HepG2 (cell line): ENCODE measurements at regions not wholly inside any gene's neighbourhood (a gene's known extent, or its start where the extent isn't known, plus 50 kb on each side); places are given as distances from the start of the nearest gene placed in this dataset.

Experiments
- ATF3 ChIP-seq: sonication (generic); formaldehyde crosslinking; IDR thresholded peaks from 2 replicates; pipeline ENCODE4 v1.4.0; 2020; ENCODE audit warnings: missing genetic modification reagents
- CTCF ChIP-seq: sonication (generic); formaldehyde crosslinking; IDR thresholded peaks from 2 replicates; pipeline ENCODE4 v1.5.0; 2020; ENCODE audit warnings: mild to moderate bottlenecking, missing genetic modification reagents, moderate library complexity
- ETV5 ChIP-seq: IDR thresholded peaks from 2 replicates; pipeline ENCODE4 v1.6.1; 2018; ENCODE audit warnings: missing biosample characterization, missing genetic modification reagents, inconsistent platforms, borderline replicate concordance
- EZH2 ChIP-seq: conservative IDR thresholded peaks from 2 replicates; pipeline ENCODE4 v1.6.1; 2012; ENCODE audit warnings: mild to moderate bottlenecking, low read depth, low read length, moderate library complexity
- KDM1A ChIP-seq: IDR thresholded peaks from 2 replicates; pipeline ENCODE4 v1.6.1; 2016; ENCODE audit warnings: missing compliant biosample characterization
- PATZ1 ChIP-seq: sonication (generic); formaldehyde crosslinking; IDR thresholded peaks from 2 replicates; pipeline ENCODE4 v1.4.0; 2020; ENCODE audit warnings: missing genetic modification reagents
- POLR2AphosphoS5 ChIP-seq: IDR thresholded peaks from 2 replicates; pipeline ENCODE4 v1.6.1; 2012; ENCODE audit warnings: low read depth, low read length
- ZFP62 ChIP-seq: sonication (generic); formaldehyde crosslinking; IDR thresholded peaks from 2 replicates; pipeline ENCODE4 v1.4.0; 2020; ENCODE audit warnings: missing genetic modification reagents
- TF ChIP-seq, protein P1 (sequence below): sonication (generic); formaldehyde crosslinking; IDR thresholded peaks from 2 replicates; pipeline ENCODE4 v1.5.0; 2020; ENCODE audit warnings: missing genetic modification reagents, mild to moderate bottlenecking, borderline replicate concordance

- TF ChIP-seq POLR2AphosphoS5, result no peak
- no peak for TF ChIP-seq EZH2
- TF ChIP-seq, protein P1, sequence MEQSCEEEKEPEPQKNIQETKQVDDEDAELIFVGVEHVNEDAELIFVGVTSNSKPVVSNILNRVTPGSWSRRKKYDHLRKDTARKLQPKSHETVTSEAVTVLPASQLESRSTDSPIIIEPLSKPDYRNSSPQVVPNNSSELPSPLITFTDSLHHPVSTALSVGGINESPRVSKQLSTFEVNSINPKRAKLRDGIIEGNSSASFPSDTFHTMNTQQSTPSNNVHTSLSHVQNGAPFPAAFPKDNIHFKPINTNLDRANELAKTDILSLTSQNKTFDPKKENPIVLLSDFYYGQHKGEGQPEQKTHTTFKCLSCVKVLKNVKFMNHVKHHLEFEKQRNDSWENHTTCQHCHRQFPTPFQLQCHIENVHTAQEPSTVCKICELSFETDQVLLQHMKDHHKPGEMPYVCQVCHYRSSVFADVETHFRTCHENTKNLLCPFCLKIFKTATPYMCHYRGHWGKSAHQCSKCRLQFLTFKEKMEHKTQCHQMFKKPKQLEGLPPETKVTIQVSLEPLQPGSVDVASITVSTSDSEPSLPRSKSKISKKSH (CRISPR knock-in tag), result no peak
- TF ChIP-seq ATF3 (CRISPR knock-in tag), result no peak
- TF ChIP-seq CTCF (CRISPR knock-in tag), result no peak
- TF ChIP-seq ZFP62 (CRISPR knock-in tag), result no peak
- TF ChIP-seq KDM1A (CRISPR knock-in tag), result no peak
- no peak for TF ChIP-seq PATZ1 (CRISPR knock-in tag)
- TF ChIP-seq ETV5 (CRISPR knock-in tag), result no peak
Observed at GRCh38 chr1:221847676-221848075, 105.8 kb upstream of the DUSP10 start.
